GM12892 (cell line): ENCODE measurements at regions not wholly inside any gene's neighbourhood (a gene's known extent, or its start where the extent isn't known, plus 50 kb on each side); places are given as distances from the start of the nearest gene placed in this dataset.

Experiments used
- POLR2A ChIP-seq: IDR thresholded peaks from 2 replicates; pipeline ENCODE4 v1.6.1; 2011; ENCODE audit warnings: low read depth, low read length, control low read depth
- TAF1 ChIP-seq: IDR thresholded peaks from 2 replicates; pipeline ENCODE4 v1.6.1; 2011; ENCODE audit warnings: low read depth, mild to moderate bottlenecking, control low read depth, low read length, borderline replicate concordance

GRCh38 chr10:30542001-30542894 lies 87.3 kb downstream of the LYZL2 start:
- TF ChIP-seq POLR2A (no peak), TAF1 (no peak)
